Naive thymus-derived CD4-positive, alpha-beta T cell (primary cell): ENCODE measurements at regions not wholly inside any gene's neighbourhood (a gene's known extent, or its start where the extent isn't known, plus 50 kb on each side); places are given as distances from the start of the nearest gene placed in this dataset.

Experiments used
- ATAC-seq: fragments of 150-1000 bp; cut with Tn5 transposase; 2 replicates; pipeline ENCODE4 v1.10.0; 2021; ENCODE audit warnings: mild to moderate bottlenecking, moderate library complexity
- CTCF ChIA-PET: fragments of 350-600 bp; sonication (Branson Sonifier 250); formaldehyde crosslinking; loops from one replicate; lab custom pipeline; 2021; ENCODE audit warnings: antibody characterized with exemption; lab: Charles Lee
- POLR2A ChIA-PET: fragments of 350-600 bp; sonication (Branson Sonifier 250); formaldehyde crosslinking; loops from one replicate; lab custom pipeline; 2021; ENCODE audit warnings: antibody characterized with exemption, inconsistent platforms; lab: Charles Lee
- DNase-seq, 9 donors: peaks; one replicate each; pipeline versions ENCODE4 v3.0.0 to v3.0.0-alpha.2; 2020 to 2022; ENCODE audit warnings: mixed read lengths in 1 of 9
- H3K27ac ChIP-seq: one replicate; pipeline ENCODE4 v1.7.0; 2013; ENCODE audit warnings: mild to moderate bottlenecking, low read depth, low read length, moderate library complexity
- H3K27me3 ChIP-seq, 2 donors: one replicate each; pipeline ENCODE4 v1.7.0; 2013; ENCODE audit warnings: low read length in 2 of 2, mild to moderate bottlenecking in 2 of 2, moderate library complexity in 2 of 2; ENCODE audit not compliant: control insufficient read depth in 2 of 2, insufficient read depth in 2 of 2
- H3K36me3 ChIP-seq, 3 experiments: 1 replicate in 2 of 3; 2 replicates in 1 of 3; pipeline ENCODE4 v1.7.0; 2013; ENCODE audit warnings: low read length in 3 of 3, mild to moderate bottlenecking in 3 of 3, moderate library complexity in 1 of 3; ENCODE audit not compliant: insufficient read depth in 3 of 3, control insufficient read depth in 2 of 3
- H3K4me1 ChIP-seq, 2 donors: one replicate each; pipeline ENCODE4 v1.7.0; 2013; ENCODE audit warnings: low read length in 2 of 2, mild to moderate bottlenecking in 2 of 2, moderate library complexity in 1 of 2; ENCODE audit not compliant: control insufficient read depth in 2 of 2, insufficient read depth in 2 of 2
- H3K4me3 ChIP-seq: 2 replicates; pipeline ENCODE4 v1.7.0; 2013; ENCODE audit warnings: mild to moderate bottlenecking, low read length
- H3K9me3 ChIP-seq, 3 experiments: 1 replicate in 2 of 3; 2 replicates in 1 of 3; pipeline ENCODE4 v1.7.0; 2013; ENCODE audit warnings: low read length in 3 of 3; ENCODE audit not compliant: control insufficient read depth in 2 of 3
- H3K27ac Mint-ChIP-seq, 9 donors: one replicate each; pipeline ENCODE4 v1.8.0; 2020 to 2022; ENCODE audit warnings: mixed read lengths in 9 of 9, mild to moderate bottlenecking in 8 of 9, moderate library complexity in 5 of 9, inconsistent platforms in 2 of 9
- H3K27me3 Mint-ChIP-seq, 5 donors: one replicate each; pipeline ENCODE4 v1.8.0; 2021 to 2022; ENCODE audit warnings: mixed read lengths in 5 of 5, mild to moderate bottlenecking in 1 of 5
- H3K36me3 Mint-ChIP-seq, 5 donors: one replicate each; pipeline ENCODE4 v1.8.0; 2020 to 2022; ENCODE audit warnings: mixed read lengths in 5 of 5, mild to moderate bottlenecking in 3 of 5, inconsistent platforms in 1 of 5
- H3K4me1 Mint-ChIP-seq, 7 donors: one replicate each; pipeline ENCODE4 v1.8.0; 2020 to 2022; ENCODE audit warnings: mixed read lengths in 7 of 7, mild to moderate bottlenecking in 3 of 7, inconsistent platforms in 1 of 7
- H3K4me3 Mint-ChIP-seq, 10 donors: one replicate each; pipeline ENCODE4 v1.8.0; 2020 to 2022; ENCODE audit warnings: mild to moderate bottlenecking in 10 of 10, mixed read lengths in 10 of 10, moderate library complexity in 6 of 10, inconsistent platforms in 2 of 10
- H3K9me3 Mint-ChIP-seq, 11 donors: one replicate each; pipeline ENCODE4 v1.8.0; 2020 to 2022; ENCODE audit warnings: mixed read lengths in 11 of 11, mild to moderate bottlenecking in 4 of 11, inconsistent platforms in 1 of 11, moderate library complexity in 1 of 11
- intact Hi-C, 2 donors: fragments of 100-400 bp; cut with micrococcal nuclease; formaldehyde crosslinking; loops; one replicate each; pipeline ENCODE4 v1.15.1; 2023

- Mint-ChIP-seq H3K4me3 (no peak overlapping the region), H3K9me3 (peaks cover 0 to 3% (median 0%) of the 10 kb centered on the region in 11 donors), H3K4me1 (peaks cover 0 to 7% (median 0%) of the 10 kb centered on the region in 7 donors), H3K27me3 (peaks cover 0 to 14% (median 6%) of the 10 kb centered on the region in 5 donors), H3K27ac (no peak overlapping the region), H3K36me3 (no peaks in the 10 kb centered on the region)
- ChIA-PET CTCF (no interaction called here), POLR2A (no interaction called here)
- intact Hi-C loops = no loop called here
- Histone ChIP-seq H3K36me3 (no peaks in the 10 kb centered on the region), H3K4me1 (no peaks in the 10 kb centered on the region), H3K4me3 (no peak overlapping the region), H3K27me3 (no peaks in the 10 kb centered on the region), H3K27ac (no peak overlapping the region), H3K9me3 (no peaks in the 10 kb centered on the region)
- no peak for DNase-seq
- ATAC-seq = no peak
These were observed 305.5 kb downstream of the SOX9 start for GRCh38 chr17:72426321-72426720.

GRCh38 chr17:72426948-72427760 is 306.3 kb downstream of the SOX9 start:
- no peak for DNase-seq
- Mint-ChIP-seq H3K9me3 (peaks cover 0 to 3% (median 0%) of the 10 kb centered on the region in 11 donors), H3K27ac (no peak overlapping the region), H3K4me1 (no peaks in the 10 kb centered on the region), H3K4me3 (no peak overlapping the region), H3K36me3 (no peaks in the 10 kb centered on the region), H3K27me3 (peaks cover 0 to 14% (median 6%) of the 10 kb centered on the region in 5 donors)
- H3K27ac ChIP-seq = no peak overlapping the region
- no peak for ATAC-seq
- POLR2A ChIA-PET = no interaction called here
- H3K9me3 ChIP-seq = no peaks in the 10 kb centered on the region
- H3K4me3 ChIP-seq = no peak overlapping the region
- CTCF ChIA-PET = no interaction called here
- H3K4me1 ChIP-seq = no peaks in the 10 kb centered on the region
- H3K36me3 ChIP-seq = no peaks in the 10 kb centered on the region
- intact Hi-C loops = no loop called here
- H3K27me3 ChIP-seq = no peaks in the 10 kb centered on the region

GRCh38 chr17:72427761-72428109 is 306.9 kb downstream of the SOX9 start:
- ChIA-PET CTCF (no interaction called here), POLR2A (no interaction called here)
- Mint-ChIP-seq H3K9me3 (peaks cover 0 to 3% (median 0%) of the 10 kb centered on the region in 11 donors), H3K4me1 (no peaks in the 10 kb centered on the region), H3K36me3 (no peaks in the 10 kb centered on the region), H3K4me3 (no peak overlapping the region), H3K27me3 (peaks cover 0 to 14% (median 9%) of the 10 kb centered on the region in 5 donors), H3K27ac (no peak overlapping the region)
- ATAC-seq (no peak), DNase-seq (no peak)
- H3K4me1 ChIP-seq = no peaks in the 10 kb centered on the region
- H3K9me3 ChIP-seq = no peaks in the 10 kb centered on the region
- no peak overlapping the region for H3K4me3 ChIP-seq
- no peaks in the 10 kb centered on the region for H3K36me3 ChIP-seq
- no peak overlapping the region for H3K27ac ChIP-seq
- no peaks in the 10 kb centered on the region for H3K27me3 ChIP-seq
- intact Hi-C loops = no loop called here

DNA sequence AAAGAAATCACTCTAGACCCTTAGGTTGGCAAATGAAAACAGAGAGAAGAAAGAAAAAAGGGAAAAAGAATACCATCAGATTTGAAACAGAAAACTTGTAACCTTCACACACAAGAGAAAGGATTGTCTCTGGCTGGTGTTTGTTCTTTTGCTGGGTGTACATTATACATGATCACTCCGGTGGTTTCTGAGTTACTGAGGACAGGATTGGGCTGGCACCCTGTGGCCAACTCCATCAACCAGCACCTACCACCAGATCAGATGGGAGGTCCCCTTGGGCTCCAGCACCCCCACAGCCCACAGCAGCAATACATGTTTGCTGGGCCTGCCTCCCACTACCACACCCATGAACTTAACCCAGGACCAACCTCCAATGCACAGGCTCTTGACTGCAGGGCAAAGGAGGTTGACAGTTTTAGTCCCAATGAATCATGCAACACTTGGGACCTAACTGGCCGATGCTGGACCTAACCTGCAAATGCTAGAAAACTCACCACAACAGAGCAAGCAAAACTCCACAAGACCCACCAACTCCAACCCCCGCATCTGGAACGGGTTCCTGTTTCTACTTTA is 308.3 kb downstream of the SOX9 start:
- Mint-ChIP-seq H3K27me3 (peaks cover 0 to 14% (median 12%) of the 10 kb centered on the region in 5 donors), H3K4me1 (no peaks in the 10 kb centered on the region), H3K9me3 (peaks cover 0 to 4% (median 0%) of the 10 kb centered on the region in 11 donors), H3K36me3 (no peaks in the 10 kb centered on the region), H3K27ac (no peak overlapping the region), H3K4me3 (no peak overlapping the region)
- Histone ChIP-seq H3K4me3 (no peak overlapping the region), H3K27me3 (no peaks in the 10 kb centered on the region), H3K4me1 (no peaks in the 10 kb centered on the region), H3K9me3 (no peaks in the 10 kb centered on the region), H3K27ac (no peak overlapping the region), H3K36me3 (no peaks in the 10 kb centered on the region)
- CTCF ChIA-PET = no interaction called here
- ATAC-seq (no peak), DNase-seq (no peak)
- POLR2A ChIA-PET = no interaction called here
- intact Hi-C loops = no loop called here

- Histone ChIP-seq H3K36me3 (no peaks in the 10 kb centered on the region), H3K4me1 (no peaks in the 10 kb centered on the region), H3K27ac (no peak overlapping the region), H3K9me3 (no peaks in the 10 kb centered on the region), H3K27me3 (no peaks in the 10 kb centered on the region), H3K4me3 (no peak overlapping the region)
- H3K27me3 Mint-ChIP-seq = peaks cover 0 to 12% (median 10%) of the 10 kb centered on the region in 5 donors
- POLR2A ChIA-PET = no interaction called here
- H3K4me1 Mint-ChIP-seq = no peaks in the 10 kb centered on the region
- peaks cover 0 to 2% (median 0%) of the 10 kb centered on the region in 11 donors for H3K9me3 Mint-ChIP-seq
- H3K4me3 Mint-ChIP-seq = no peak overlapping the region
- intact Hi-C loops = no loop called here
- DNase-seq (no peak), ATAC-seq (no peak)
- H3K36me3 Mint-ChIP-seq = no peaks in the 10 kb centered on the region
- peak overlapping the region in 1 of 9 donors; percentile 55 for H3K27ac Mint-ChIP-seq
- CTCF ChIA-PET = no interaction called here
These were observed 310.0 kb downstream of the SOX9 start for GRCh38 chr17:72430611-72431432.

DNA sequence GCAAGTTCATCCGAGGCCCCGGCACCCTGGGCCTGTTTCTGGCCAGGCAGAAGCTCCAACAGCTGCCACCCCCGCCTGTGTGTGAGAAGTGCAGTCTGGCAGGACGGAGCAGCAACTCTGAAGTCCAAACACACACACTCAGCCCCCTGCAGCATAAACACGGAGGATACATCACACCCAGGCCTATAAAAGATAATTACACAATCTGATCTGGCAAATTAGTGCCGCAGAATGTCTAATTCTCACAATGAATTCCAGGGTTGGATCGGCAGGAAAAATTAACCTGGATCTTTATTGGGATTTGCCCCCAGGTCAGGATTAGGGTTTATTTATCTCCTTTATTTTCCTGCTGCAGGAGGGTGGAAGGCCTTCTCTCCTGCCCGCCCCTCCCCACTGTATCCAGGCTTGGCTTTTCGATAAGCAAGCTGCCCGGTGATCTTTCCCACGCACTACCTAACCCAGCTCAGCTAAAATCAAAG is 311.4 kb downstream of the SOX9 start:
- Histone ChIP-seq H3K4me1 (no peaks in the 10 kb centered on the region), H3K36me3 (no peaks in the 10 kb centered on the region), H3K27ac (no peak overlapping the region), H3K4me3 (no peak overlapping the region), H3K27me3 (no peaks in the 10 kb centered on the region), H3K9me3 (no peaks in the 10 kb centered on the region)
- no peak for DNase-seq
- Mint-ChIP-seq H3K27ac (no peak overlapping the region), H3K36me3 (no peaks in the 10 kb centered on the region), H3K4me3 (no peak overlapping the region), H3K9me3 (peaks cover 0 to 4% (median 0%) of the 10 kb centered on the region in 11 donors), H3K4me1 (peaks cover 0 to 1% (median 0%) of the 10 kb centered on the region in 7 donors), H3K27me3 (peaks cover 0 to 20% (median 6%) of the 10 kb centered on the region in 5 donors)
- intact Hi-C loops = no loop called here
- CTCF ChIA-PET = no interaction called here
- POLR2A ChIA-PET = no interaction called here
- ATAC-seq = no peak
